GM18507 (cell line): ENCODE measurements at regions not wholly inside any gene's neighbourhood (a gene's known extent, or its start where the extent isn't known, plus 50 kb on each side); places are given as distances from the start of the nearest gene placed in this dataset.
A peak's percentile ranks its signal among the peaks of the same experiment; 100 is the strongest.

Experiments
- DNase-seq: peaks from one replicate; pipeline ENCODE4 v3.0.0; 2011; ENCODE audit warnings: low read depth; ENCODE audit not compliant: insufficient read length; ENCODE audit errors: extremely low spot score
- FAIRE-seq: peaks from 2 replicates; lab custom pipeline; 2011; peaks lifted over from hg19 to GRCh38; lab: Jason Lieb, UNC

DNA sequence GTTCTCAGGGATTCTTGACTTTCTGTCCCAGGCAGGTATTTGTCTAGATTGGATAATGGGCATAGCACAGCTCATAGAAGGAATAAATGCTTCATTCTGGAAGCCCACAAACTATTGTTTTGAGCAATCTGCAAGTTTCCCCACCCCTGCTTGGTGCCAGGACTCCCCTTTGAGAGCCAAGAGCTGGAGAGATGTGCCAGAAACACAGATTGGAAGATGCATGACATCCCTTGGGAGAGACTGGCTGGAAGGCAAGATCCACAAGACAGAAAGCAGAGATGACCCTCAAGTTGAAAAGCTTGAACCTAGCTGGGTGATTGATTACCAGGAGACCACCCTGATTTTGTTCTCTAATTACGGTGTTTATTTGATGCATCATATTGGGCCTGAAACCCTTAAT is 89.2 kb upstream of the E2F8 start:
- DNase-seq (no peak), FAIRE-seq (no peak)

DNA sequence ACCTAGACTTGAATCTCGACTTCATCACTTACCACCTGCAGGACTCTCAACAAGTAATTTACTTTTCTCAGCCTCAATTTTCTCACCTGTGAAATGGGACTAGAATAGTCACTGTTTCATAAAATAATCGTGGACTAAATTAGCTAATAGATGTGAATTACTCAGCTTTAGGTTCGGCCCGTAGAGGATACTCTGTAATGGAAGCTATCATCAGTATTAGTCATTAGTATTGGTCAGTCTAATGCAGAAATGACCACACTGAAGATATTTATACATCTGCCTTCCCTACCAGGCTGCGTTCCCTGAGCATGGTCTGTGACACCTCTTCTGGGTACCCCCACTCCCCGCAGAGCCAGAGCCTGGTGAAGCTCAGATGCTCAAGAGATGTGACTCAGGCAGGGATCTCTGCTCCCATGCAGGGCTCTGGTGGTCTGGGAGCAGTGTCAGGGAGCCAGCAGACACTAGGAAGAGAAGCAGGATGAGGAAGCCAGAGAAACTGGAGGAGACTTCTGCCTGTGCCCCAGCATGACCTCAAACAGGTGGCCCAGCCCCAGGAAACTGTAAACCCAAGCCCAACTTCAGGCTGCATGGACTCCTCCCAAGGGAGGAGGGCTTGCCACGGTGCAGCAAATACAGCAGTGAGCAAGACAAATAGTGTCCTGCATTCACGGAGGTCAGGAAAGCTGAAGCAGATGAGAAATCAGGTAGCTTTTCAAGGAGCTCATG is 88.0 kb upstream of the E2F8 start:
- no peak for FAIRE-seq
- no peak for DNase-seq

DNA sequence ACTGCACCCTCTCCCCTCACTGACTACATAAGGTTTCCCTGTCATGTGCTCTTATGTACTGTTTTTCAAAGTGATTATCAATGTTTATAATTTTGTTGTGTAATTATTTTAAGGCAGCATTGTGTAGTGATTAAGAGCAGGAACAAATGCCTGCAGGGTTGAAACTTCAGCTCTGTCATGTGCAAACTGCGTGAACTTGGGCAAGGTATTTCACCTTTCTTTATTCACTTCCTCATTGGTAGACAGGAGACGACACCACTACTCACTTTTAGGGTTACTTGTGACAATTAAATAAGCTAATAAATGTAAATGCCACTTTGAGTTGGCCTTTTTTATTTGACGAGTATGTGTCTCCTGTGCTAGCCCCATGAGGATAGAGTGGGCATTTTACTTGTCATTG is 86.5 kb upstream of the E2F8 start:
- FAIRE-seq, result no peak

DNA sequence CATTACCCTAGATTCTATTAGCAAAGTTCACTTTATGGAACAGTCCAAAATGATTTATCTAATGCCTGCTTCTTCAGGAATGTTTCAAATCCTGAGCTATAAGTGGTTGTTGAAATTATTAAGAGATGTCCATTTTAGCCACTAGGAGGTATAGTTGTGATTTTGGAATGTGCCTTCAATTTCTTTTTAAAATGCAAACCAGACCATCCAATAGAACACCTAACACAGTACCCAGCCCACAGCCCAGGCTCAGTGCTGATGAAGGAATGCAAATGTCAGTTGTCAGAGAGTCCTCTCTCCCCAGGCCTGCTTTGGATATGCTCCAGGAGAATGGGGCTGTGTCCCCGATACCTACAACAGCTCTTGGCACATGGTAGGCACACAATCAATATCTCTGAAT is 85.8 kb upstream of the E2F8 start:
- no peak for DNase-seq
- no peak for FAIRE-seq

More for the DNA sequence above, 86.5 kb upstream of the E2F8 start:
- no peak for DNase-seq

DNA sequence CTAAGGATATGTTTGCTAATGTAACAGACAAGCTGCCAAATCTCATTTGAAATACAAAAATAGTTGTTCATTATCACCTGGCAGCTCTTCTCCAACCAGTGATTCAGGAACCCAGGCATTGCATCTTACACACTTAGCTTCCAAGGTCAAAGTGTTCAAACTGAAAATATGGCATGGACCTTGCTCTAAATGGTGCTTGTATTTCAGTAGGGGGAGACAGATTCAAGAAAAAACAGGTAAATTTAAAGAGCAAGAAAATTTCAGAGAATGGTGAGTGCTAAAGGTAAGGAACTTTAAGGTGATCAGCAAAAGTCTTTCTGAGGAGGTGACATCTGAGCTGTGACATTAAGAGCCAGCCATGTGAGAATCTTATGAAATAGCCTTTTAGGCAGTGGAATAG is 82.8 kb upstream of the E2F8 start:
- no peak for FAIRE-seq
- DNase-seq, result no peak

DNA sequence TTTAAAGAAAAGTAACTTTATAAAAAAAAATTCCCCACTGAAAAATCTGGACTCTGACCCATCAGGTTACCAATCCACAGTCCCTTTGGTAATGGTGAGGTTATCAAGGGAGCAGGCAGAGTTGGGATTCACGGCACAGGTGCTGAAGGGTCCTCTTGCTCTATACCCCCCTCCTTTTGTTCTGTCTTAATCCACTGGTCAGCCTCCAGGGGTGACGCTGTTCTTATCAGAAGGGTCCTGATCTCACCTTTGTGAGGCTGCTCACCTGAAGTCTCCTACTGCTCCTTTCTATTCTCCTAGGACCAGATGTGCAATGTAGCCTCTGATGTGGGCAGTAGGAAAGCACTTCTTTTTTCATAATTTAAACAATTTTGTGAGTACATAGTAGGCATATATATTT is 80.6 kb upstream of the E2F8 start:
- DNase-seq, result no peak
- no peak for FAIRE-seq

DNA sequence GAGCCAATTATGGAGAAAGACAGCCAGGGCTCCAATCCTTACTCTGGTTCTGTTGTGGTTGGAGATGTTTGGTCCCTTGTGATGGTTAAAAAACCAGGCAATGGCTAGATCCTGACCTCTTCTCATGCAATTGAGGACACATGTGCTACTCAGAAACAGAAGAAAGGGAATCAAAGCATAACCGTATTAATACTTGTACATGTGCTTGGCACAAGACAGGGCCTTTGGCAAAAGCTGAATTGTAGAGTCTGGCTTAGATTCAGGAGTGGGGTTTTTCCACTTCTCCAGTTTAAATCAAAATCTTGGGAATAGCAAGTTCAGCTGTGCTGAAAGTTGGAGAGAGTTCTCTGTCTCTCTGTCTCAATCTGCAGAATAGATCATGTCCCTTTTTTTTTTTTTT is 80.1 kb upstream of the E2F8 start:
- FAIRE-seq (no peak), DNase-seq (no peak)

DNA sequence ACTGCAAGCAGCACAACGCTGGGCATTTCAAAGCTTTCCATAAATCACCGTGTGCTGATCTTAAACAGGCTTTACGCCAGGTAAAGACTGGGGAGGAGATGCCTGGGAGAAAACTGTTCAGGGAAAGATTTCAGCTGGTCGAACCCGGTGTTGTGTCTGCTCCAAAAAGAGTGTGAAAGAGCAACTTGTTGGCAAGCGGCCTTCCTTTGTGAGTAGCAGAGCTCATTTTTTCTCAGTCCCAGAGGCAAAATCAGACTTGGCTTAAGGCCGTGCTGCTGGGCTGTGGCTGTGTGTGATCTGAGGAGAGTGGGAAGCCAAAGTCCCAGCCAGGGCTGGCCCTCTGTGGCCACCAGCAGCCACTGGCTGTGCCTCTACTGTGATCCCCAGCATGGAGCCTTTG is 75.7 kb upstream of the E2F8 start:
- FAIRE-seq, result no peak
- DNase-seq, result no peak

DNA sequence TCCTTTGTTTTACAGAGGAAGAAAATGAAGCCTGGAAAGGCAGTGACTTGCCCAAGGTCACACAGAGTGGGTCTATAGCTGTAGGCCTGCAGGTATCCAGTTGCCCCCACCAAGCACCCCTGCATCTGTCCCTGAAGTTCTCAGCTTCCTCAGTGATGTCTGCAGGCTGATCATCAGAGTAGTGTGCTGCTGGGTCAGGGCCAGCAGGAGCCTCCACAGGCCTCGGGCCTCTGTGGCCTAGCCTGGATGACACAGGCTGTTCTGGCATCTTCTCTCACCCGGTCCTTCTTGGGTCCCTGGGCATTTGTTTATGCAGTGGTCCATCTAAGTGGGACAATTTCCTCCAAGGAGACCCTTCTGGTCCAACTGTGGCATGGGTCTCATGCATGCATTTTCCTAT is 74.8 kb upstream of the E2F8 start:
- DNase-seq (no peak), FAIRE-seq (no peak)

DNA sequence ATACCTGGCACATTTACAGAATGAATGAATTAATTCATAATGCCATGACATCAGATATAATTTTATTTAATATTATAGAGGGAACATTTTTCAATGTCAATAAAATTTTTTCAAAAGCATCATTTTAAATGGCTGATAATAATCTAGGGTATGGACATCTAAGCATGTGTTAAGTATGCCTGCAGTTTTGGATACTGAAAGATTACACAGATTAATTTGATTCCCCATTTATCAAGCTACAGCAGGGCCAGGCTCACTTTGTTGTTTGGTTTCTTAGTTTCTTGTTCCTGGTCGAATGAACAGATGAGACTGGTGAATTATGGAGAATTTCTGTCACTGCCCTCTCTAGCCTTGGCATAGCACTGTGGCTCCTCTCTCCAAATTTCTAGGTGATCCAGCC is 72.4 kb upstream of the E2F8 start:
- FAIRE-seq (no peak), DNase-seq (no peak)

DNA sequence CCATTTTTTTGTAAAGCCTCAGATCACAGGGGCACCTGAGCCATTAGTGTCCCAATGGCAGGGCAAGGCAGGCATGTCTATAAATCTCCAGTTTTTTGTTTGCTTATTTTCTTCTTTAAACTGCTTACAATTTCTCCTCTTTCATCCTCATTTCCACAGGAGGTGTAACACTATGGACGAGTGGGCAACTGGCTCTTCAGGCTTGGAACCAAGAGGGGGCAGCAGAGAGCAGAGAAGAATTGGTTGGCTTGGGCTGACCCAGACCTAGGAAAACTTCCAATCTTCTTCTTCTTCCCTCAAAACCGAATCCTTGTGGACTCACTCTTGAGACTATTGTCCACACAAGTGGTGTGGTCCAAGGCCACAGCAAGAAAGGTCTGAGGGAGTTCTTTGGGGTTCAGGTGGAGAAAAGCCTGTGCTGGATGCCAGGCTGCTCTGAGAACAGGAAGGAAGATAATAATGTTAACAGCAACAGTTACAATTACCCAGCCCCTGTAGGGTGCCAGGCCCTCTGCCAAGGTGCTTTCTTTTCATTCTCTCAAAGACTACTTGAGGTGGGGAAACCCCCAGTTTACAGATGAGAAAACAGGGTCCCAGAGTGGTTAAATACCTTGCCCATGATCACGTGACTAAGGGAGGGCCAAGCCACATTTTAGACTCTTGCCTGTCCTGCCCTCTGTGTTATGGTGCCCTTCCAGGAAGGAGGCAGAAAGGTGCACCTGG is 70.7 kb upstream of the E2F8 start:
- FAIRE-seq (peak; percentile 83), DNase-seq (peak; percentile 20)

DNA sequence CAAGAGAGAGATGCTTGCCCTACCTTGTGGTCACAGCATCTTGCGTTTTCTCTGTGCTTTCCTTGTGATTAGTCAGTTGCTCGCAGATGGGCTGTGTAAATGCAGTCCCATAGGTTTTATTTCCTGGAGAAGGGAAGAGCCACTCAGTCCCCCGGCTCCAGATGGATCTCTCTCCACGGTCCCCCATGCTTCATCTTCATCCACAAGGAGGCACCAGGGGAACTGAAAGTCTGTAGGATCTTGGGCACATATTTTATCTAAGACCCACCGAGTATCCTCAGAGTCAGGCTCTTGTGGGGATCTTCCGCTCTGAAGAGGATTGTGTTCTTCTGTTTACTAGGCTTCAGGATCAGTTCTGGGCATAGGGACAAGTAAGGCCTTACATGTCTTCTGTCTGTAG is 66.8 kb upstream of the E2F8 start:
- no peak for FAIRE-seq

DNA sequence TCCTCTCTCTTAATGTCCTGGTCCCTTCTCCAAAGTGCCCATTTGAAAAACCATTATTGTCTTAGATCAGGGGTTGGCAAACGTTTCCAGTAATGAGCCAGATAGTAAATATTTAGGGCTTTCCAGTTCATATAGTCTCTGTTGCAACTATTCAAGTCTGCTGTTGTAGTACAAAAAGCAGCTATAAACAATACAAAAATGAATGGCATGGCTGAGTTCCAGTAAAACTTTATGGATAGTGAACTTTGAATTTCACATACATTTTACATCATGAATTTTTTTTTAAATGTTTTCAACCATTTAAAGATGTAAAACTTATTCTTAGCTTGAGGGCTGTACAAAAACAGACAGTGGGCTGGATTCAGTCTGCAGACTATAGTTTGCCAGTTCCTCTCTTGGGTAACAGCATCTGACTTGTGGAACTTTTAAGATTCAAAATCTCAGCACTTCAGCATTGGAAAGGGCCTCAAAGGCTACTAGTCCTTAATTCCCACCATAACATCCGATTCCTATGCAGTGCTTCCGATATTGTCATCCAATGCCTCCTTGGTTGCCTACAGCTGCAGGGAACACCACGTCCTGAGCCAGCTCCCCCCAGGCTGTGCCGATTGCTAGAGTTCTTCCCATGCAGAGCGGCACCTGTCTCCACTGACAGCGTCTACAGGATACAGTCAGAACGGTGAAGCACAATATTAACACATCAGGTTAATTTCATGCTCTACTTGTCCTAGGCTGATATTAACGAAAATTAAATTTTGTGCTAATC is 65.6 kb upstream of the E2F8 start:
- DNase-seq (no peak), FAIRE-seq (no peak)

More for the DNA sequence above, 66.8 kb upstream of the E2F8 start:
- DNase-seq, result no peak

DNA sequence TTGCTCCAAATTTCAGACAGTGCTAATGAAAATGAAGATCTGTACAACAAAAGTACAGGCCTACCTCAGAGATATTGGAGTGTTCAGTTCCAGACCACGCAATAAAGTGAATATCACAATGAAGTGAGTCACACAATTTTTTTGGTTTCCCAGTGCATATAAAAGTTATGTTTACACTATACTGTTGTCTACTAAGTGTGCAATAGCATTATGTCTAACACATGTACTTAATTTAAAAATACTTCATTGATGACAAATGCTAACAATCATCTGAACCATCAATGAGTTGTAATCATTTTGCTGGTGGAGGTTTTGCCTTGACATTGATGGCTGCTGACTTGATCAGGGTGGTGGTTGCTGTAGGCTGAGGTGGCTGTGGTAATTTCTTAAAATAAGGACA is 60.6 kb upstream of the E2F8 start:
- FAIRE-seq, result no peak
- no peak for DNase-seq

DNA sequence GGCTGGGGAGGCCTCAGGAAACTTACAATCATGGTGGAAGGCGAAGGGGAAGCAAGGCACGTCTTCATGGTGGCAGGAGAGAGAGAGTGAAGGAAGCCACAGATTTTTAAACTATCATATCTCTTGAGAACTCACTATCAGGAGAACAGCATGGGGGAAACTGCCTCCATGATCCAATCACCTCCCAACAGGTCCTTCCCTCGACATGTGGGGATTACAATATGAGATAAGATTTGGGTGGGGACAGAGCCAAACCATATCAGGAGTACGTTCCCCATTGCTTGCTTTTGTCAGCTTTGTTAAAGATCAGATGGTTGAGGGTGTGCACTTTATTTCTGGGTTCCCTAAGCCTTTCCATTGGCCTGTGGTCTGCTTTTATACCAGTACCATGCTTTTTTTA is 53.7 kb upstream of the E2F8 start:
- DNase-seq (no peak), FAIRE-seq (no peak)

DNA sequence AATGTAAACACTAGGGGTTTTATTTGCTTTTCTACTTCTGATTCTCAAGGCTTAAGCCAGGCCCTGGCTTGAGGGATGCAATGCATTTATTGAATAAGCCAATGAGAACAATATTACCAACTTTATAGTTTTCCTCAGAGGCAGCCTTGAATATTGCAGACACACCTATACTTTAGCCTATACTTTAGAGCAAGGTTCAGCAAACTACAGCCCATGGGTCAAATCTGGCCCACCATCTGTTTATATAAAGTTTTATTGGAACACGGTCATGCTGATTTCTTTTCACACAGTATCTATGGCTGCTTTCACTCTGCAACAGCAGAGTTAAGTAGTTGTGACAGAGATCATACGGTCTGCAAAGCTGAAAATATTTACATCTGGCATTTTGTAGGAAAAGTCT is 50.3 kb upstream of the E2F8 start:
- no peak for FAIRE-seq
- no peak for DNase-seq
